ENCODE measurements at regions not wholly inside any gene's neighbourhood (a gene's known extent, or its start where the extent isn't known, plus 50 kb on each side); places are given as distances from the start of the nearest gene placed in this dataset.

- no peak for TF ChIP-seq CTCF (IDR thresholded peaks at IDR 0.05; ENCODE audit: control insufficient read depth, insufficient read depth, low read depth, low read length, missing control alignments)
- no peak for DNase-seq (ENCODE audit: low read depth)
- H3K4me3 ChIP-seq (ENCODE audit: control insufficient read depth, low read depth, low read length): no peak overlapping the region
Observed at GRCh38 chr4:17251101-17251500, 260.8 kb downstream of the QDPR start.

GRCh38 chr4:17250591-17250990, 261.3 kb downstream of the QDPR start:
- TF ChIP-seq CTCF (IDR thresholded peaks at IDR 0.05; ENCODE audit: control insufficient read depth, insufficient read depth, low read depth, low read length, missing control alignments): no peak
- H3K4me3 ChIP-seq (ENCODE audit: control insufficient read depth, low read depth, low read length): no peak overlapping the region
- DNase-seq (ENCODE audit: low read depth): no peak

- DNase-seq (ENCODE audit: low read depth): no peak
- H3K4me3 ChIP-seq (ENCODE audit: control insufficient read depth, low read depth, low read length): no peak overlapping the region
- no peak for TF ChIP-seq CTCF (IDR thresholded peaks at IDR 0.05; ENCODE audit: control insufficient read depth, insufficient read depth, low read depth, low read length, missing control alignments)
Observed at GRCh38 chr4:17246656-17247055, 265.2 kb downstream of the QDPR start.

- TF ChIP-seq CTCF (IDR thresholded peaks at IDR 0.05; ENCODE audit: control insufficient read depth, insufficient read depth, low read depth, low read length, missing control alignments): no peak
- no peak for DNase-seq (ENCODE audit: low read depth)
- H3K4me3 ChIP-seq (ENCODE audit: control insufficient read depth, low read depth, low read length): no peak overlapping the region
Observed at GRCh38 chr4:17241835-17242234, 270.1 kb downstream of the QDPR start.

DNA sequence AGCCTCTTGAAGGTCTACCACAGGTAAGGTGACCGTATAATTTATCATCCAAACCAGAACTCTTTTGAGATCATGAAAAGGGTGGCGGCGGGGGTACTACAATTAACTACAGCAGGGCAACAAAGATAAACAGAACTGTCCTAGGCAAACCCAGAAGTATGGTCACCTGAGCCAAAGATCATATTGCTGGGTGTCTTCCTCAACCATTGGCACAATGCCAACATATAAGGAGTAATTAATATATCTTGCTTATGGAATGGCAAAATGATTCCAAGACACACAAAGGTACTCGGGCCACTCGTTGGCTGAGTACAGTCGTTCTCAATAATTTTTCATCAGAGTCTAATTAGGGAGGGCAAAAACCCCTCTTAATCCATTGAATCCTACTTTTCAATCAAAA, 273.3 kb downstream of the QDPR start:
- H3K4me3 ChIP-seq (ENCODE audit: control insufficient read depth, low read depth, low read length): no peak overlapping the region
- no peak for DNase-seq (ENCODE audit: low read depth)
- no peak for TF ChIP-seq CTCF (IDR thresholded peaks at IDR 0.05; ENCODE audit: control insufficient read depth, insufficient read depth, low read depth, low read length, missing control alignments)

GRCh38 chr4:17236686-17237085, 275.2 kb downstream of the QDPR start:
- no peak for TF ChIP-seq CTCF (IDR thresholded peaks at IDR 0.05; ENCODE audit: control insufficient read depth, insufficient read depth, low read depth, low read length, missing control alignments)
- no peak overlapping the region for H3K4me3 ChIP-seq (ENCODE audit: control insufficient read depth, low read depth, low read length)
- DNase-seq (ENCODE audit: low read depth): peak; percentile 76

GRCh38 chr4:17234678-17235077, 277.2 kb downstream of the QDPR start:
- TF ChIP-seq CTCF (IDR thresholded peaks at IDR 0.05; ENCODE audit: control insufficient read depth, insufficient read depth, low read depth, low read length, missing control alignments): no peak
- DNase-seq (ENCODE audit: low read depth): no peak
- no peak overlapping the region for H3K4me3 ChIP-seq (ENCODE audit: control insufficient read depth, low read depth, low read length)

Data from AG09309 (cell line).